Superior temporal gyrus (tissue), 1 donor: ENCODE measurements at regions not wholly inside any gene's neighbourhood (a gene's known extent, or its start where the extent isn't known, plus 50 kb on each side); places are given as distances from the start of the nearest gene placed in this dataset.

Source experiments
- DNase-seq: peaks from one replicate; pipeline ENCODE4 v3.0.0-alpha.2; 2016; ENCODE audit errors: extremely low spot score

DNA sequence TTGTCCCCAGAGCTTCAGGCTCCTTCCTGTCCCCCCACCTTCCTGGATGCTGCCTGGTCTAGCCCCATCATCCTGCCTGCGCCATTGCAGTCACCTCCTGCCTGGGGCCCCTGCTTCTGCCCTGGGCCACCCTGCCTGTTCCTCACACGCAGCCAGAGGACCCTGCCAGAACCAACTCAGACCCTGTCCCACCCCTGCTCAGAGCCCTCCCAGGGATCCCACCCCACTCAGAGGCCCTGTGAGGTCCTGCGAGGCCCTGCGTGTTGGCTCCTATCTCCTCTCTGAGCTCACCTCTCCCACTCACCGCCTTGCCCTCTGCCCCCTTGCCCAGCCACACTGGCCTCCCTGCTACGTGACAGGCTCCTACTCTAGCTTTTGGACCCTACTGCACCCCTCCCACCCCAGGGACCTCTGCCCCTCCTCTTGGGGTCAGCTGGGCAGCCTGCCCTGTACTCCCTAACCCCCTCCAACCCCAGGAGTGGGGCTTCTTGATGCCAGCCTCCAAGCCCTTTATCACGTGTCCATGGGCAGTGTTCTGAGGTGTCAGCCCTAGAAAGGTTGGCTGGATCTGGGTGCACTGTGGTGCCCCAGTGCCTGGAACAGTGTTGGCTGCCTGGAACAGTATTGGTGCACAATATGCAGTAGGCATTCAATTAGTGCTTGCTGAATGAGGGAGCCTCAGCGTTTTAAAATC is 68.3 kb downstream of the CEBPB start:
- DNase-seq: no peak

DNA sequence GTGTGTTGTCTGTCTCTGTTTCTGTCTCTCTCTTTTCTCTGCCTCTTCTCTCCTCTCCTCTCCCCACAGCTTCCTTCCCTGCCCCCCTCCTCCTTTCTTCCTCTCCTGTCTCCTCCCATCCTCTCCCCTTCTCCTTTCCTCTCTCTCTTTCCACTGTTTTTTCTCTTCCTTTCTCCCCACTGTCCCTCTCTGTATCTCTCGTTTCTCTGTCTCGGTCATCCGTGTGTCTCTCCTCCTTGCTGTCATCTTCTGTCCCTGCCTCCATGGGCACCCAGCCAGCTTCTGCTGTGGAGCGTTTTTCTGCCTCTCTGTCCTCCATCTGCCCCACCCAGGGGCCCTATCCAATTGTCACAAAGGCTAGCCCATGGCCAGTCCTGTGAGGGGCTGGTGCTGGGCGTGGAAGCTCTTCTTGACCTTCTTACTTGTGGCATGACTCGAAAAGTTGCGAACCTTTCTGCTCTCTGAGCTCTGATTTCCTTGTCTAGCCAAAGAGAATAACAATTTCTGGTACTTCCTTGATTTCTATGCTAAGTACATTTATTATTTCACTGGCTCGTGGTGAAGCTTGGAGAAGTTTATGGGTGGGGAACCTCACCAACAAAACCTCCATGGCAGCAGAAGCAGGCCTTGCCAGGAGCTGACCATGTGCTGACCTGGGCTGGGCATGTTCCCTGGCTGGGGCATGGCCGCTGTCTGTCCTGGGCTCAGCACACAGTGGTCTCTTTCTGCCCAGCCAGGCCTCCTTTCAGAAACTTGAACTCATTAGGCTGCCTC is 69.3 kb downstream of the CEBPB start:
- DNase-seq: no peak

DNA sequence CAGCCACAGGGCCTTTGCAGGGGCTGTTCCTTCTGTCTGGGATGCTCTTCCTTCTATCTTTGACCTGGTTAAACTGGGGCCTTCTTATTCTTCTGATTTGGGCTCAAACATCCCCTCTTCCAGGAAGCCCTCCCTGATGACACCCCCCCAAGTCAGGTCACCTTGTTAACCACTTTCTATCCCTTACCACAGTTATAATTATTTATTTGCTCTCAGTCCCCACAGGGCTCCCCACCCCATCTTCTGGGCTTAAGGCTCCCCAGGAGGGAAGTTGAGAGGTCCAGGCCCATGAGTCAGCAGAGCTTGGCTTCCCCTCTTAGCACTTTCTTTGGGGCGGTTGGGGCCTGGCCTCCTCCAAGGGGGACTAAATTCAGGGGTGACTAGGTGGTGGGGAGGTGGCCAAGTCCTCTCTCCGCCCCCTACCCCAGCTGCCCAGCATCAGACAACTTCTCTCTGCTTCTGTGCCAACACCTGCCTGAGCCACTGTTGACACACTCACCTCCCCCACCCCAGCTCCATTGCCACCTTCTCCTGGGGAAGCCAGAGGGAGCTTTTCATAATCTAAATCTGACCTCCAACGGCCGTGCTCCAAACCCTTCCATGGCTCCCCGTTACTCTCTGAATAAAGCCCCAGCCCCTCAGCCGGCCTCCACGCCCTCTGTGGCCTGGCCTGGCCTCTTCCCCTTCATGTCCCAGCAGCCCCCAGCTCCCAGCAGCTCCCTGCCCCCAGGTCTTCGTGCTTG is 70.0 kb downstream of the CEBPB start:
- DNase-seq: no peak

DNA sequence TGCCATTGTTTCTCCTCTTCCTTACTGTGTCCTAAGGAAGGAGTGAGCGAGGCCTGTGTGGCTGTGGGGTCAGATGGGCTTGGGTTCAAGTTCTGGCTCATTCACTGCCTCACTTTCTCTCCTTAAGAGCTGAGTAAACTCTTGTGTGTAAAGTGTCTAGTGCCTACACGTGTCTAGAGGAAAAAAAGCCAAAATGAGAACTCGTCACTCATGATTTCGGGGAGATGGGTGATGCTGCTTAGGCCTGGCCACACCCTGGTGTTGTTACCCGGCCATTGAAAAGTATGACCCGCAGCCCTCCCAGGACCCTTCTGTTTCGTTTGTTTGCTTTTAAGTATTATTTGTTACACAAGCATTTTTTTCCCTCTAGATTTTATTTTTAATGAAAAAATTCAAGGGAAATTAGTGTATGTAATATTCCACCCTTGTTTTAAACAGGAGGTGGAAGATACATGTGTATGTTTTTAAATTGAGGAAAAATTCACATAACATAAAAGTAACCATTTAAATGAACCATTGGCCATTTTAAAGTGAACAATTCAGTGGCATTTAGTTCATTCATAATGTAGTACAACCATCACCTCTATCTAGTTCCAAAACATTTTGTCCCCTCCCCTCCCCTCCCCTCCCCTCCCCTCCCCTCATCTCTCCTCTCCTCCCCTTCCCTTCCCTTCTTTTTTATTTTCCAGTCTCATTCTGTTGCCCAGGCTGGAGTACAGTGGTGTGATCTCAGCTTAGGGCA is 71.0 kb downstream of the CEBPB start:
- no peak for DNase-seq

DNA sequence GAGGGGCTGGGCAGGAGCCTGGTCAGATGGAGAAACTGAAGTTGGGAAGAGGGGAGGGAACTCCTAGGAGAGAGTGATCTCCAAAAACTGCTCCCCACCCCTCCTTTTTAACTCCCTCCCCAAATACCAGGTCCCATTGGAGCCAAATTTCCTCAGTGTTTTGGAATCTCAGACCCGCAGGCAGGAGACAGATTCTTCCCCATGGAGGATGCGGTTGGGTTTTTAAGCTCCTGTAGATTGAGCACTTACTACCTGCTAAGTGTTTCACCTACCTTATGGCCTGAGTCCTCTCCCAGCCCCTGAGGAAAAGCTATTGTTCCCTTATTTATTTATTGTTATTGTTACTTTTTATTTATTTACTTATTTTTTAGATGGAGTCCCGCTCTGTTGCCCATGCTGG is 73.2 kb downstream of the CEBPB start:
- DNase-seq: no peak

DNA sequence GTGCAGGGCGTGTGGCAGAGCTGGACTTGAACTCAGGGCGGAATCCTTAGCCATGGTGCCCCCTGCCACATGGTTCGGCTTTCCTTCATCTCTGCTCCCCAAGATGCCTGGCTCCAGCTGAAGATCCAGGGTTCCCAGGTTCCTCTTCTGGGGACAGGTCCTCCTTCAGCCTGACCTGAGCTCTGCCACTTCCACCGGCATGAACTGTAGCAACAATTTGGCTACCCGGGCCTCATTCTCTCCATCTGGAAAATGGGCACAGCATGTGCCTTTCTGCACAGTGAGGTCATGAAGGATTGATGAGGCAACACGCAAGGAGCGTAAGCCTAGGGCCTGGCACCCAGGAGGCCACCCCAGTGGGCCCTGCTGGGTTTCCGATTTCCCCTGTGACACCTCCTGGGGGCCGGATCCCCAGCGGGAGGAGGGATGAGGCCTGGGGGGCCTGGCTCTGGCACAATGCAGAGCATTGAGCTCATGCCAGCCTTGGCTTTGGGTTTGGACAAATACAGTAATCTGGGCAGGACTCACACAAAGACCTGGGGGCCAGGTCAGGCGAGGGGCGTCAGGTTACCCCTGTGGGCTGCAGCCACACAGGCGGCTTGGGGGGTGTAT is 74.0 kb downstream of the CEBPB start:
- no peak for DNase-seq

DNA sequence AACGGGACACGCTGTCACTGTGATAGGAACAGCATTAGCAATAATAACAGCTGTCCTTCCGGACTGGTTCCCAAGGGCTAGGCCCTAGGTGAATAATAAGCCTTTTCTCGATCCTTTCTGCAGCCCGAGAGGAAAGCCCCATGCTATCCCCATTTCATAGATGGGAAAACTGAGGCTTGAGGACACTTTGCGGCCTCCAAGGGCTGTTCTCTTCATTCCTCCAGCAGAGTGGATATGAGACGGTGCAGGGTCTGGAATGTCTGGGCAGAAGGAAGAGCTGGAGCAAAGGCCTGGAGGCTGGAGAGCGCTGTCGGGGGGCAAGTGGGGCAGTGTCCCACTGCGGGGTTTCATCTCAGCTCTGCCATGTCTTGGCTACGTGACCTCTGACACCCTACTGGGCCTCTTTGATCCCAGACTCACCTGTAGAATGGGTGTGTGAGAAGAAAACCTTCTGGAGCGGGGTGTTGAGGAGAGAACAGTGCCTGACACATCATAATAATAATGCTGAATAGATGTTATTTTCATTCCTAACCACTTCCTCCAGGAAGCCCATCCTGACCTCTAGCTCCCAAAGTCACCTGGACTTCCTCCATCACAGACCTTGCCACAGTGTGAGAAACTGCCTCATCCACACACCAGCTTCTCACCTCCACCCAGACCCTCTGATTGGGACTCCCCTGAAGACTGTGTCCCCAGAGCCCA is 74.8 kb downstream of the CEBPB start:
- no peak for DNase-seq

DNA sequence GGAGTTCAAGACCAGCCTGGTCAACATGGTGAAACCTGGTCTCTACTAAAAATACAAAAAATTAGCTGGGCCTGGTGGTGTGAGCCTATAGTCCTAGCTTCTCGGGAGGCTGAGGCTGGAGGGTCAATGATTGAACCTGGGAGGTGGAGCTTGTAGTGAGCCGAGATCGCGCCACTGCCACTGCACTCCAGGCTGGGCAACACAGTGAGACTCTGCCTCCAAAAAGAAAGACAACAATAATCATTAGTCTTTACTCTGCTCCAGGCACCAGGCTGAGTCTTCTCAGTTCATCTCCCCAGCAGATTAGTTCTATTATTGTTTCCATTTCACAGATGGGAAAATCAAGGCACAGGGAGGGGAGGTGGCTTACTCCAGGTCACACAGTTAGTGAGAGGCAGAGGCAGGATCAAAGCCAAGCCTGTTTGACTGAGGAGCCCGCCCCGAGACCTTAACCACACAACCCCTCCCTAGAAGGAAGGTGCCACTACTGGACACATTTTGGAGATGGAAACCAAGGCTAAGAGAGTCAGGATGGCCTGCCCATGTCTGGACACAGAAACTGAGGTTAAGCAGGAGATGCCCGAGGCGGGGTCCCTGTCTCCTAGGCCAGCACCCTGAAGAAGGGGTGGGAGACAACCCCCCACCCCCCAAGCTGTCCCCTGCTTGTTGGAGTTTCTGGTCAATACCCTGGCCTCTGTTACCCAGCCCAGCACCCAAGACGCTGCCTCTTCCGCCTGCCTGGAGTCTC is 75.8 kb downstream of the CEBPB start:
- DNase-seq: no peak

DNA sequence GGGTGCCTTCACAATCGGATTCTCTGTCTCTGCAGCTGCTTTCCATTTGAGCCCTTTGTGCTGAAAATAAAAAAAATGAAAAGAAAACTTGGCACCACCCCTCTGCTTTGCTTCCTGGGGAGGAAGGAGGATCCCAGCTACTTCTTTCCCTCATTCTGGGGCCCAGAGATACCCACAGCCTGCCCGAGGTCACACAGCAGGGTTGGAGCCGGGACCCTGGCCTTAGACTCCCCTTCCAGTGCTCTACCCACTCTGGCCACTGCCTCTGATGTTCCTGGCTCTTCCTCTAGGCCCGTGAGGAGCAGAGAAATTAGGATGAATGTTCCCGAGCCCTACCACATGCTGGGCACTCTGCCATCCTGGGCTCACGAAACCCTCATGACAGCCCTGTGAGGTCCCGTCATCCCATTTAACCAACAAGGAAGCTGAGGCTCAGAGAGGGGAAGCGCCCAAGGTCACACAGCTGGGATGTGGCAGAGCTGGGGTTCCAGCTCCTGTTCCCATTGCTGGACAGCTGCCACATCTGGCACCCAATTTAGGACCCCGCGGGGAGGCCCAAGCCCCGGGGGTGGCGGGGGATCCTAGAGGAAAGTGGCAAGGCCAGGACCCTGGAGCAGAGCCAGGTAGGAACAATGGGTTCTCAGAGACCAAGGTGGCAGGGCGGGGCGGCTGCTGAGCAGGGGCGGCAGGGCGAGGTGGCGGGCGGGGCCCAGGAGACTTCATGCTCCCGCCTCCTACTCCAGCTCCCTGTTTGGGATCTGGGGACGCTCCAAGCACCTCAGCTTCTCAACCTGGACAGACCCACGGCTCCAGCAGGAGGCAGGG is 76.6 kb downstream of the CEBPB start:
- no peak for DNase-seq

DNA sequence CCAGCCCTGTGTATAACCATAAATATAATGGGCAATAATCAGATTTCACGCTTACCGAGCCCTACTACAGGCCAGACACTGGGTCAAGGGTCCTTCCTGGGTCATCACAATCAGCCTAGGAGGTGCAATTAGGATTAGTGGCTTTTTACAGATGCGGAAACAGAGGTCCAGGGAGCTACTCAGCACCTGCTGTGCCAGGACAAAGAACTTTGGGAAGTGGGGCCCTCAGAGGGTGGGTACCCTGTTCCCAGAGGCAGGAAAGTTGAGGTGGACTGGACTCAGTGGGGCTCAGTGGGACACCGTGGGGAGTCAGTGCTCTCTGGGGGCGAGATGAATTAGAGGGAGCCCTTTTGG is 77.2 kb downstream of the CEBPB start:
- DNase-seq: no peak

DNA sequence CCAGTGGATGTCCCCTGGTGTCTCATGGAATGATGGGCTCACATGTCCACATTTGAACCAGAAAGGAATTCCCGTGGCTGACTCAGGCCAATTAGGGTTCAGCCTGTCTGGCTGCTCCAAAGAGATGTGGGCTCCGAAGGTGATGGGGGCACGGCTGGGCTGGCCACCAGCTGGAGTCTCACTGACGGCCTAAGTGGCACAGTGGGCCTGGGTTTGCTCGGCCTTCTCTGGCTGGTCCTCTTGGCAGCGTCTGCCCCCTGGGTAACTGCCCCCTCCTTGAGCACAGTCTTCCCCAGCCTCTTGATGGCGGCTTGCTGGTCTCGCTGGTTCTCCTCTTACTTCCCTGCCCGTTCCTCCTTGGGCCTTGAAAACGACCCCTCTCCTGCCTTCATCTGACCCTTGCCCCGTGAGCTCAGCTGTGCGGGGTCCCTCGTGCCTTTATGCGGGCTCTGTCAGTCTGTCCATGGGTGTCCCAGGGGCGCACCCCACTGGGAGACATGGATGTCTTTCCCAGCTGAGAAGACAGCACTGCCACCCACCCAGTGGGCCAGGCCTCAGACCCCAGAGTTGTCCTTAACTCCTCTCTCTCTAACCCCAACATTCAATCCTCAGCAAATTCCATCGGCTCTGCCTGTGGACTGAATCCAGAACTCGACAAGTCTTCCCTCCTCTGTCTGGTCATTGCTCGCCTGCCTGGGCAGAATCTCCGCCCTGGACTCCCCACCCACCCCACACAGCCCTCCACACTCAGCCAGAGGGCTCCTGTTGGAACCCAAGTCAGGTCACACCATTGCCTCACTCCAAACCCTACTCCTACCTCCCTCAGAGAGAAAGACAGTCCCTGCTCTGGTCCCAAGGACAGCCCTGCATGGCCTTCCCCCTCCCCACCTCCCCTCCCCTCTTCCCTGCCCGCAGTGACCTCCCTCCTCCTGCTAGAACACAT is 78.7 kb downstream of the CEBPB start:
- no peak for DNase-seq

DNA sequence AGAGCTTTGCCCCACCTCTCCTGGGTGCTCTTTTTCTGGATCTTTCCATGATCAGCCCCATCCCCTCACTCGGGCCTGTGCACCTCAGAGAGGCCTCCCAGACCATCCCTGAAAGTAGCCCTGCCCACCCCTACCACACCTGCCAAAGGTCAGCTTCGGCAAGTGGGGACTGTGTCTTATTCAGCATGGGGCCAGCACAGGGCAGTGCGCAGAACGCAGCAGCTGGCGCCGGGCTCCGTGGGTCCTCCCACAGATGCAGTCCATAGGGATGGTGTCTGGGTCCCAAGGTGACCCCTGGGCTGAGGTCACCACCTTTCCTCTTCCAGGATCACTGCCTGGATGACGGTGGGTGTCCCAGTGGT is 79.4 kb downstream of the CEBPB start:
- DNase-seq: no peak

DNA sequence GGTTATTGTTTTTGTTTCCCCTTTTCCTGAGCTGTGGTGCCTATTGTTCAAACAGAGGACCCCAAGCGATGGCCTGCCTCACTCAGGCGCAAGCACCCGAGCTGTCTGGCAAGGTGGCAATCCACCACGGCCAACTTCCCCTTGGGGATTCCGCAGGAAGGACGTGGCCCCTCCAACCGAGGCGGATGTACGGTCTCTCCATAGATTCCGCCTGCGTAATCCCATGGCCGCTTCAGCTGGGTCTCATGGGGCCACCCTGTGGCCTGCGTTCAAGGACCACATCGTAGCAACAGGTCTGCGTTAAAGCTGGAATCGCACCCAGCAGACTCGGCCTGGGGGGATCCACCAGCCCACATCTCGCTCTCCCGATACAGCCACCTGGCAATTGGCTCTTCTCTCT is 79.9 kb downstream of the CEBPB start:
- DNase-seq: no peak

DNA sequence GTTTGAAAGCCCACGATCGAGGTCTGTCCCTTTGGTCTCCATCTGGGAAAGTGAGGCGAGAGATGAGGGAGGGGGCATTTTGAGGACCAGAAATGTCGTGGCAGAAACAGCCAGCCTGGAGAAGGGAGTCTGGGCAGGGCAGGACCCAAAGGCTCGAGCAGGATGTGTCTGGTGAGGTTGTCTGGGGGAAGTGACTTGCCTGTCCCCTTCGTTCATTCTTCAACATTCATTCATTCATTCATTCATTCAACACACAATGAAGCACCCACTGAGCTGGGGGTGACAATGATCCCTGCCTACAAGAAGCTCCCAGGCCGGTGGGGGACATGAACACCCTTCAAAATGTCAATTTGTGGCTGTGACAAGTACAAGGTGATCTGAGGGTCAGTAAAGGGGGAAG is 80.5 kb downstream of the CEBPB start:
- DNase-seq: no peak

DNA sequence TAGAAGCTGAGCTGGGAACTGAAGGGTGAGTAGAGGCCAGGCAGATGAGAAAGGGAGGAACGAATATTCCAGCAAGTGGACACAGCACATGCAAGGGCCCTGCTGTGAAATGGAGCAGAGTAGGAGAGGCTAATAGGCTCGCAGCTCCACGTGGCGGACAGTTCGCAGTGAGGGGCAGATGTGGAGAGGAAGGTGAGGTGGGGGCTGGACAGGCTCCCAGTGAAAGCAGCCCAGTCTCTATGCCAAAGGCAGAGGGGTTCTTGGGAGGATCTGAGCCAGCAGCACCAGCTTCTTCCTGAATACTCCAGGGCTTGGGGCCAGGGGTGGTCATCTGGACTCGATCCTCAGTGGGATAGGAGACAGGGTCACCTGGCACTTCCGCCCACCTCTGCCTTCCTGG is 81.0 kb downstream of the CEBPB start:
- DNase-seq: no peak

DNA sequence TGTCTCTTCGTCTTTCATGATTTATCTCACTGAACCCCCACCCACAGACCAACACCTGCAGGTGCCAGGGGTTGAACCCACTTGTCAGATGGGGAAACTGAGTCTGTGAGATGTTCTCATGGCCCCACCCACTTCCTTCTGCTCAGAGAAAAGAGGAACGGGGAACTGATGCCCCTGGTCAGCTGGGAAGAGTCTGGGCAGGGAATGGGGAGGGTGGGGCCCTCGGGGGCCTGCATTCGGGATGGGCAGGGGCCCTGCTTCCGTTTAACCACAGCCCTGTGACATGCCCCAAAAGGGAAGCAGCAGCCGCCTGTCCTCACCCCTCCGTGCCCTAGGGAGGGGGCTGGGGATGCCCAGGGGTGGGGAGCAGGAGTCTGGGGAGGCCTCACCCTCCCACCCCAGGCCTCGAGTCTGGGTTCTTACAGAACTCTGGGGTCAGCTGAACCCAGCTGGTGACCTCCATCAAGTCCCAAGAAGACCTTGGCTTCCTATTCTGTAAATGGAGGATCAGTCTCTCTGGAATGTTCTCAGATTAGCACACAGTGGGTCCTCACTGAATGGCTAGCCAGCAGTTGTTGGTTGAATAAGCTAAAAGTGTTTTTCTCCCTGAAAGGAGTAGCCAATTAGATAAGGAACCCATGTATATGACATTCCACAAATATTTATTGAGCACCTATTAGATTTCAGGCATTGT is 81.5 kb downstream of the CEBPB start:
- no peak for DNase-seq

DNA sequence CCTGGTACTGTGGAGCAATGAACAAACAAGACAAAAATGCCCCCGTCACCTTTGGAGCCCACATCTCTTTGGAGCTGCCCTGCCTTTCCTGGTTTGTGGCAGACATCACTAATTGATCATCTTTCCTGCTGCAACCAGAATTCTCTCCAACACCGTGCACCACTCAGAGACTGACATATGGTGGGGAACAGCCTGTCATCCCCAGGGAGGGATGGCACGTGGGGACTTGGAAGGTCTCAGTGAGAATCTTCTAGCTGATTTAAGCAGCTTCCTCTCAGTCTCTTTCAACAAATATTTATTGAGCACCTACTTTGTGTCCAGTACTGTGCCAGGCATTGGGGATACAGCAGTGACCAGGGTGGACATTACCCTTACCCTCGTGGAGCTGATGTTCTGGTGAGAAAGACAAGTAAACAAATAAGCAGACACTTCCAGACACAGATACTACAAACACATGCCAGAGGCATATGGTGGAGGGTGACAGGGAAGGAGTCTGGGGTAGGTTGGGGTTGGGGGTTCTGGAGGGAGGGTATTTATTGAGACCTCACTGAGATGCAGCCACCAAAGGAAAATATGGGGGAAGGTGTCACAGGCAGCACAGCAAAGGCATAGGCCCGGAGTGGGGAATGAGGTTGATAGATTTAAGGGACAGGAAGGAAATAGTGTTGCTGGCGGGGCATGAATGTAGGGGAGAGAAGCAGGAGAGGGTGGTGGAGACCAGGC is 82.3 kb downstream of the CEBPB start:
- no peak for DNase-seq
